Endothelial cell of umbilical vein (primary cell): ENCODE measurements at regions not wholly inside any gene's neighbourhood (a gene's known extent, or its start where the extent isn't known, plus 50 kb on each side); places are given as distances from the start of the nearest gene placed in this dataset.

Source experiments
- EZH2 ChIP-seq: IDR thresholded peaks from 2 replicates; pipeline ENCODE4 v1.6.1; 2012; ENCODE audit warnings: borderline replicate concordance, low read depth, mild to moderate bottlenecking, moderate library complexity, low read length, inconsistent platforms; ENCODE audit not compliant: severe bottlenecking
- GATA2 ChIP-seq: IDR thresholded peaks from 2 replicates; pipeline ENCODE4 v1.7.0; 2011; ENCODE audit warnings: low read depth, mild to moderate bottlenecking, moderate library complexity, mixed read lengths, low read length; ENCODE audit not compliant: insufficient read length, insufficient read depth
- MYC ChIP-seq: IDR thresholded peaks from one replicate; pipeline ENCODE4 v1.6.1; 2011; ENCODE audit warnings: mild to moderate bottlenecking, low read depth, low read length
- POLR2A ChIP-seq: IDR thresholded peaks from 2 replicates; pipeline ENCODE4 v1.6.1; 2012; ENCODE audit warnings: low read depth, mild to moderate bottlenecking, control low read depth, low read length
- POLR2AphosphoS5 ChIP-seq: IDR thresholded peaks from 2 replicates; pipeline ENCODE4 v1.6.1; 2012; ENCODE audit warnings: low read depth, mild to moderate bottlenecking, control low read depth, low read length, moderate library complexity; ENCODE audit not compliant: insufficient read depth
- TF ChIP-seq, protein P1 (sequence below), 2 donors: IDR thresholded peaks; 1 replicate in 1 of 2; 2 replicates in 1 of 2; pipeline ENCODE4 v1.5.1; 2011; ENCODE audit warnings: low read length in 2 of 2, mild to moderate bottlenecking in 2 of 2, moderate library complexity in 2 of 2, control low read depth in 1 of 2, inconsistent platforms in 1 of 2, low read depth in 1 of 2; ENCODE audit not compliant: insufficient read depth in 1 of 2; ENCODE audit errors: extremely low read depth in 1 of 2

- TF ChIP-seq, protein P1, sequence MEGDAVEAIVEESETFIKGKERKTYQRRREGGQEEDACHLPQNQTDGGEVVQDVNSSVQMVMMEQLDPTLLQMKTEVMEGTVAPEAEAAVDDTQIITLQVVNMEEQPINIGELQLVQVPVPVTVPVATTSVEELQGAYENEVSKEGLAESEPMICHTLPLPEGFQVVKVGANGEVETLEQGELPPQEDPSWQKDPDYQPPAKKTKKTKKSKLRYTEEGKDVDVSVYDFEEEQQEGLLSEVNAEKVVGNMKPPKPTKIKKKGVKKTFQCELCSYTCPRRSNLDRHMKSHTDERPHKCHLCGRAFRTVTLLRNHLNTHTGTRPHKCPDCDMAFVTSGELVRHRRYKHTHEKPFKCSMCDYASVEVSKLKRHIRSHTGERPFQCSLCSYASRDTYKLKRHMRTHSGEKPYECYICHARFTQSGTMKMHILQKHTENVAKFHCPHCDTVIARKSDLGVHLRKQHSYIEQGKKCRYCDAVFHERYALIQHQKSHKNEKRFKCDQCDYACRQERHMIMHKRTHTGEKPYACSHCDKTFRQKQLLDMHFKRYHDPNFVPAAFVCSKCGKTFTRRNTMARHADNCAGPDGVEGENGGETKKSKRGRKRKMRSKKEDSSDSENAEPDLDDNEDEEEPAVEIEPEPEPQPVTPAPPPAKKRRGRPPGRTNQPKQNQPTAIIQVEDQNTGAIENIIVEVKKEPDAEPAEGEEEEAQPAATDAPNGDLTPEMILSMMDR (IDR thresholded peaks at IDR 0.05; ENCODE audit: extremely low read depth in 1 of 2, insufficient read depth in 1 of 2, low read depth in 1 of 2, low read length in 2 of 2) = no peak
- TF ChIP-seq EZH2 (no peak), POLR2A (no peak), POLR2AphosphoS5 (no peak), GATA2 (no peak), MYC (no peak)
These were observed 1253.0 kb upstream of the PCDH7 start for GRCh38 chr4:29467044-29467717.
